Heart right ventricle (tissue), 16 donors: ENCODE measurements at regions not wholly inside any gene's neighbourhood (a gene's known extent, or its start where the extent isn't known, plus 50 kb on each side); places are given as distances from the start of the nearest gene placed in this dataset.
"Not testable (repeated sequence)": the region's sequence is repeated elsewhere in the genome, so short reads cannot be mapped to it uniquely, and the experiment has no call there.

Source experiments
- ATAC-seq, 8 donors: fragments of 200-7000 bp; cut with Tn5 transposase; one replicate each; pipeline ENCODE4 v1.9.1; 2020; ENCODE audit warnings: mild to moderate bottlenecking in 8 of 8, moderate library complexity in 8 of 8, moderate number of reproducible peaks in 1 of 8
- DNase-seq, 2 donors: peaks; one replicate each; pipeline ENCODE4 v3.0.0-alpha.2; 2020
- H3K27ac ChIP-seq, 10 donors: fragments of 200-600 bp; sonication (generic) in 2 of 10; one replicate each; pipeline versions ENCODE4 v1.5.0 to v1.8.0; 2020 to 2022; ENCODE audit warnings: mild to moderate bottlenecking in 3 of 10
- H3K27me3 ChIP-seq, 7 donors: fragments of 200-600 bp; one replicate each; pipeline ENCODE4 v1.8.0; 2021 to 2022; ENCODE audit warnings: mild to moderate bottlenecking in 2 of 7
- H3K36me3 ChIP-seq, 9 donors: fragments of 200-600 bp; sonication (generic) in 1 of 9; one replicate each; pipeline versions ENCODE4 v1.5.0 to v1.8.0; 2020 to 2022; ENCODE audit warnings: mild to moderate bottlenecking in 2 of 9
- H3K4me1 ChIP-seq, 9 donors: fragments of 200-600 bp; sonication (generic) in 1 of 9; one replicate each; pipeline versions ENCODE4 v1.5.0 to v1.8.0; 2020 to 2022; ENCODE audit warnings: mild to moderate bottlenecking in 4 of 9
- H3K4me3 ChIP-seq, 10 donors: fragments of 200-600 bp; sonication (generic) in 2 of 10; one replicate each; pipeline versions ENCODE4 v1.5.0 to v1.8.0; 2020 to 2022; ENCODE audit warnings: mild to moderate bottlenecking in 7 of 10, moderate library complexity in 2 of 10
- H3K9me3 ChIP-seq, 11 donors: fragments of 200-600 bp in 10 of 11; sonication (generic) in 2 of 11; one replicate each; pipeline versions ENCODE4 v1.5.0 to v1.8.0; 2013 to 2022; ENCODE audit warnings: mild to moderate bottlenecking in 2 of 11, control low read depth in 1 of 11, moderate library complexity in 1 of 11
- WGBS, 2 donors: extraction: QIAGEN DNeasy Blood & Tissue Kit; methylation state at CpG; one replicate each; pipeline ENCODE4 v1.1.7; 2013; ENCODE audit warnings: inconsistent platforms in 1 of 2; 5-methylcytosine and 5-hydroxymethylcytosine counted together
- intact Hi-C, 10 donors: fragments of 100-400 bp; cut with DNase I; formaldehyde crosslinking; loops; one replicate each; pipeline versions ENCODE4 v1.11.1 to v1.14.2; 2022
- TF ChIP-seq, protein P1 (sequence below), 9 donors: fragments of 200-600 bp; sonication (generic) in 2 of 9; IDR thresholded peaks; one replicate each; pipeline versions ENCODE4 v1.5.0 to v1.8.0; 2021 to 2022; ENCODE audit warnings: antibody characterized with exemption in 9 of 9, mild to moderate bottlenecking in 5 of 9, moderate library complexity in 1 of 9
- donor health status: Arrhythmogenic right ventricular cardiomyopathy.
- donor health status: ischemic (EF 13 %, LVEDD 7.1; RV severe dilation, severe dysfunction).
- donor health status: healthy with polysubstance abuse.
- donor health status: DM: no; HTN: yes; CAD: no.
- donor health status: DM: no; HTN: no; CAD: no.
- donor health status: ischemic (EF 25% LVEDD 6.9; RV normal size, moderate dysfunction).
- donor health status: ischemic (EF 25% LVEDD 5.7; RV mildly dilated, moderate dysfunction).
- donor health status: healthy.
- donor health status: DM: yes; HTN: yes; CAD: no.
- donor health status: Ischemic cardiomyopathy.
- donor health status: ischemic (EF 35%, LVEDD 5.7; RV mildly dilated, moderate dysfunction).
- donor health status: nonischemic (EF 11% LVEDD 7.7; RV severe dilation, severe dysfunction).
- donor health status: DM: yes; HTN: yes; CAD: no.
- donor health status: PGD.
- donor health status: ischemic (EF 29% LVEDD 5.4; RV normal size, mild dysfunction).
- donor health status: nonischemic (EF 23%, LVEDD 6.1; RV moderate dilation, normal function).

- DNase-seq (no peak), ATAC-seq (no peak)
- TF ChIP-seq, protein P1, sequence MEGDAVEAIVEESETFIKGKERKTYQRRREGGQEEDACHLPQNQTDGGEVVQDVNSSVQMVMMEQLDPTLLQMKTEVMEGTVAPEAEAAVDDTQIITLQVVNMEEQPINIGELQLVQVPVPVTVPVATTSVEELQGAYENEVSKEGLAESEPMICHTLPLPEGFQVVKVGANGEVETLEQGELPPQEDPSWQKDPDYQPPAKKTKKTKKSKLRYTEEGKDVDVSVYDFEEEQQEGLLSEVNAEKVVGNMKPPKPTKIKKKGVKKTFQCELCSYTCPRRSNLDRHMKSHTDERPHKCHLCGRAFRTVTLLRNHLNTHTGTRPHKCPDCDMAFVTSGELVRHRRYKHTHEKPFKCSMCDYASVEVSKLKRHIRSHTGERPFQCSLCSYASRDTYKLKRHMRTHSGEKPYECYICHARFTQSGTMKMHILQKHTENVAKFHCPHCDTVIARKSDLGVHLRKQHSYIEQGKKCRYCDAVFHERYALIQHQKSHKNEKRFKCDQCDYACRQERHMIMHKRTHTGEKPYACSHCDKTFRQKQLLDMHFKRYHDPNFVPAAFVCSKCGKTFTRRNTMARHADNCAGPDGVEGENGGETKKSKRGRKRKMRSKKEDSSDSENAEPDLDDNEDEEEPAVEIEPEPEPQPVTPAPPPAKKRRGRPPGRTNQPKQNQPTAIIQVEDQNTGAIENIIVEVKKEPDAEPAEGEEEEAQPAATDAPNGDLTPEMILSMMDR (IDR thresholded peaks at IDR 0.05): no peak
- intact Hi-C loops: no loop called here
- no peaks in the 10 kb centered on the region for H3K27me3 ChIP-seq
- H3K9me3 ChIP-seq: no peaks in the 10 kb centered on the region
- H3K36me3 ChIP-seq: no peaks in the 10 kb centered on the region
- H3K4me3 ChIP-seq: no peak overlapping the region
- no peak overlapping the region for H3K27ac ChIP-seq
- peaks cover 0 to 23% (median 0%) of the 10 kb centered on the region in 9 donors for H3K4me1 ChIP-seq
- WGBS, 2 donors: 93 to 96% methylated on average over 5 of the region's 5 CpGs
Observed at GRCh38 chr1:185540295-185540694, 193.9 kb upstream of the HMCN1 start.

- DNase-seq (no peak), ATAC-seq (no peak)
- intact Hi-C loops: no loop called here
- Histone ChIP-seq H3K27ac (no peak overlapping the region), H3K27me3 (no peaks in the 10 kb centered on the region), H3K4me1 (peaks cover 0 to 32% (median under 1%) of the 10 kb centered on the region in 9 donors), H3K36me3 (no peaks in the 10 kb centered on the region), H3K4me3 (no peak overlapping the region), H3K9me3 (no peaks in the 10 kb centered on the region)
- 87 to 93% methylated on average over 10 of the region's 10 CpGs for WGBS, 2 donors
- TF ChIP-seq, protein P1 (IDR thresholded peaks at IDR 0.05): no peak
Observed at GRCh38 chr1:185539277-185539943, 194.8 kb upstream of the HMCN1 start.

DNA sequence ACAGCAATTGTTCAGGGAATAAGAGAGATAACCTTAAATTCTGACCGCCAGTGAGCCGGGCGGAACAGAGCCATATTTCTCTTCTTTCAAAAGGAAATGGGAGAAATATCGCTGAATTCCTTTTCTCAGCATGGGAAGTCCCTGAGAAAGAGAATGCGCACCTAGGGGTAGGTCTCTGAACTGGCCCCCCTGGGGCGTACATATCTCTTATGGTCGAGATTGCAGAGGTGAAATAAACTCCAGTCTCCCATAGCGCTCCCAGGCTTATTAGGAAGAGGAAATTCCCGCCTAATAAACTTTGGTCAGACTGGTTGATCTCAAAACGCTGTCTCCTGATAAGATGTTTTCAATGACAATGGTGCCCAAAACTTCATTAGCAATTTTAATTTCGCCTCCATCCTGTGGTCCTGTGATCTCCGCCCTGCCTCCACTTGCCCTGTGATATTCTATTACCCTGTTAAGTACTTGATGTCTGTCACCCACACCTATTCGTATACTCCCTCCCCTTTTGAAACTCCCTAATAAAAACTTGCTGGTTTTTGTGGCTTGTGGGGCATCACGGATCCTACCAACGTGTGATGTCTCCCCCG lies 195.8 kb upstream of the HMCN1 start:
- H3K4me3 ChIP-seq, DNase-seq, H3K9me3 ChIP-seq, ATAC-seq, H3K27ac ChIP-seq, H3K36me3 ChIP-seq, H3K27me3 ChIP-seq, intact Hi-C loops: not testable (repeated sequence)
- 72 to 76% methylated on average over 14 of the region's 16 CpGs for WGBS, 2 donors
- H3K4me1 ChIP-seq: peaks cover 0 to 42% (median 10%) of the 10 kb centered on the region in 9 donors

DNA sequence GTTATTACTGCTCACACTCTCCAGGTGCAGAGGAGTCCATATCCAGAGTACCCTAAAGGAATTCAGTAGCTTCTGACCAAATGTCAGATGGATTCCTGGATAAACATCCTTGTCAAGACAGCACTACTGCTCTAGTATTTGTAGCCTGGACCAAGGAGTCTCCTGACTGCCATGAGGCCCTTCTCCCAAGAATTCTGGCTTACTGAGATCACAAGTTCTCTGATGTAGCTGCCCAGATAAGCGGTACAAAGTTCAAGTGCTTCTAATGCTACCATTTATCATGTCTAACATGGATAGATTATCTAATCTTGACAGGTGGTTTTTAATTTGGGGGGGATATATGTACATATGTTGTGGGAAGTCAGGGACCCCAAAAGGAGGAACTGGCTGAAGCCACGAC lies 196.6 kb upstream of the HMCN1 start:
- ATAC-seq (no peak), DNase-seq (no peak)
- peaks cover 0 to 48% (median 16%) of the 10 kb centered on the region in 9 donors for H3K4me1 ChIP-seq
- TF ChIP-seq, protein P1 (IDR thresholded peaks at IDR 0.05): no peak
- no peak overlapping the region for H3K4me3 ChIP-seq
- intact Hi-C loops: no loop called here
- no peak overlapping the region for H3K27ac ChIP-seq
- no peaks in the 10 kb centered on the region for H3K9me3 ChIP-seq
- no peaks in the 10 kb centered on the region for H3K36me3 ChIP-seq
- WGBS, 2 donors: 92 to 98% methylated on average over 2 of the region's 2 CpGs
- no peaks in the 10 kb centered on the region for H3K27me3 ChIP-seq
